IPS DF 4.7 (cell line): ENCODE measurements at regions not wholly inside any gene's neighbourhood (a gene's known extent, or its start where the extent isn't known, plus 50 kb on each side); places are given as distances from the start of the nearest gene placed in this dataset.
"Not testable (repeated sequence)": the region's sequence is repeated elsewhere in the genome, so short reads cannot be mapped to it uniquely, and the experiment has no call there.

Experiments
- DNase-seq: peaks from one replicate; pipeline ENCODE4 v3.0.0-alpha.2; 2013; ENCODE audit warnings: low spot score; ENCODE audit errors: extremely low read depth

DNA sequence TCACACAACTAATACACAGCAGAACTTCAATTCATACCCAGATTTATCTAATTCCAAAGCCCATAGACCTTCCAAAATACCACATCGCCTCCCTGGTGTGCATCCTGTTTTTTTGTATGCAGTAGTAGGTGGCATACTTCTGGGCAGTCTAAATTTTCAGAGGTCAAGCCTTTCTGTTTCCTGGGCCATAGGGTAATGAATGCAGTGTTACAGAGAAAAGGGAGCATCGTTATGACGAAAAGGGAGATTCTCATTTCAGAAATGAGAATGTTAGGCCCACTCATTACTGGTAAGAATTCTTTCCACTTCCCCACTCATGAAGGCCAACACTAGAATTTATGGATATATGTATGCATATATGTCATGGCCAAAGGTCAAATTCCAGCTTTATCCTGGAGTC is 267.8 kb upstream of the ASIC2 start:
- DNase-seq: no peak

DNA sequence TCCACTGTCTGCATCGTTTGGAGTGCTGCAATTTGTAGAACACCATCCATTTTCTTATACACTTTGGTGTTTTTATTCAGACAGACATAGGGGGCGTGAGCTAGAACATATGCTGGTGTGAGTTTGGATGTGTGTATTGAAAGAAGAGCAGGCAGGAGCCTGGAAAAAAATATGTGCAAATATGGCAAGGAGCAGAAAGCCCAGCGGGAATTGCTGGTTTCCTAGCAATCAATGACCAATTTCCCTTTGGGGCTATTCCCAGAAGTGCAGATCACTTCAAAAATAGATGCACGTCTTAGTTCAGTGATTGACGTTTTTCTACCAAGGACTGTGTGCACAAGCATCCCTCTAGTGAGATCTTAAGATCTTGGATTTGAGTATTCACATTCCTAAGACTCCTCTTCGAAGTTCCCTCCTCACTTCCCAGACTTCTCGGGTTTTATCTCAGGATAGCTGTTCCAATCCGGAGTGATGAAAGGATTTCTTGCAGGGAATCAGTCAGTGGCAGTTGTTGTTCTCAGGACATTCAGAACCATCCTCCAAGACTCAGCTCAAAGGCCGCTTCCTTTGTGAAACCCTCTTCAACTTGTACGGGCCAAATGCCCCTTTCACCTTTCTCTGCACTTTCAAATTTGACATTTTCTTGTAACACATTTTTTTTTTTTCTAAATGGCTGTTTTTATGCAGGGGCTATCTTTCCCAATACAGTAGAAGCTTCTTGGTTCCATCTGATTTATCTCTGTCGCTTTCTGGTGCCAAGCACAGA is 268.7 kb upstream of the ASIC2 start:
- no peak for DNase-seq

DNA sequence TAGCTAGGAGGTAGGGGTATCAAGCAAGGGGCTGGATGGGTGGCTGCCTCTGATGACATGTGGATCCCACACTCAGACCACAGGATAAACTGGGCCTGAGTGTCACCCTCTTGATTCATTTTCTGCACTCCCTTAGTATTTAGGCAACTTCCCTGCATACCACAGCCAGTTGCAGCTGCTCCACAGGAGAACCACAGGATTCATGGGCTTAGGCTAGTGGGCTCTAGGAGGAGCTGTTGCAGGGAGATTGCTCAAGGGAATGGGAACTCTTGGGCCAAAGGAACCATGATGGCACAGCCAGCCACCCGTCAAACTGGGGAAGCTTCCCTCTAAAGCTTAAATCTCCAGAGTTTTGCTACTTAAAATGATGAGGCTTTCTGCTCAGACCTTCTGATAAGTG is 269.7 kb upstream of the ASIC2 start:
- no peak for DNase-seq

DNA sequence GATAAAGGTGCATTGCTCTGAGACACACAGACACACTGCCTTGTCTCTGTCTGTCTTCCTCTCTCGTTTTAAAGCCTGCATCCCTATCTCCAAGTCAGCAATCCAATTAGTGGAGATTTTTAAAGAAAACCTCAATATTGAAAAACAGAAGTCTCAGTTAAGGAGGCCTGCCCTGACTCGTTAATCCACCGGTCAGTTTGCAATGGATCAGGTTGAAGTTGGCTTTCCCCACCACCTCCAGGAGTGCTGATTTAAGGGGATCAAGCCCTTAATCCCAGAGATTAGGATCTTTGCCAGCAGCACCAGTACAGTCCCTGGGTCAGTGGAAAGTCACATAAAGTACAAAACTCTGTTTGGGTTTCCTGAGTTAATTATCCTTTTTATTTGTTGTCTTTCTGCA is 271.1 kb upstream of the ASIC2 start:
- no peak for DNase-seq

DNA sequence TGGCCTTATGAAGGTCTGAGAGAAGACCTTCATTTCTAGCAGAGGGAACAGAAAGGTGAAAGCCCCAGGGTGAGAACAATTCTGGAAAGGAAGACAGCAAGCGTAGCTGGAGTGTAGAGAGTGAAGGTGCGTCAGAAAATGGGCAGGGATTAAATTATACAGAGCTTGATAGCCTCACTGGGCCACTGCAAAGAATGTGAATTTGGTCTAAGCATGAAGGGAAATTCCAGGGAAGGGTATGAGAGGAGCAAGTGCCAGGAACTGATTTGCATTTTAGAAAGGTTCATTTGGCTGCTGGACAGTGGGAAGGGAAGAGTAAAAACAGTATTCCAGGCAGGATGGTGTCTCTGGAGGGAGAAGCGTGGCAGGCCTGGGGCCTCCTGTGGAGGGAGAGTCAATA is 274.1 kb upstream of the ASIC2 start:
- no peak for DNase-seq

DNA sequence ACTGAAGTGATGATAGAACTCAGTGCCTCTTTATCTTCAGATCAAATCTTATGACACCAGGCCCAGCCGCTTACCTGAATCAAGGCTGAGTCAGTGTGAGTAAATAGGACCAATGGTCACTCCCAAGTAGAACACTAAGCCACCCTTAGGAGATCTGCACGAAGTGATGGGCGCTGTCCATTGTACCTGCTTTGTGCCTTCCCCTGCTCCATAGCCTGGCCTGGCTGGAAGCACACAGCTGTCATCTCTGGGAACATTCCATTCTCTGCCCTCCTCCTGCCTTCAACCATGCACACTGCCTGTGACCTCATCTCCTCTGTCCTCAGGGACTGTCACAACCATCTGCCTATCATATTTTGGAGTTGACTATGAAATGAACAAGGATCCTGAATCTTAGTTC is 279.5 kb upstream of the ASIC2 start:
- DNase-seq: no peak

DNA sequence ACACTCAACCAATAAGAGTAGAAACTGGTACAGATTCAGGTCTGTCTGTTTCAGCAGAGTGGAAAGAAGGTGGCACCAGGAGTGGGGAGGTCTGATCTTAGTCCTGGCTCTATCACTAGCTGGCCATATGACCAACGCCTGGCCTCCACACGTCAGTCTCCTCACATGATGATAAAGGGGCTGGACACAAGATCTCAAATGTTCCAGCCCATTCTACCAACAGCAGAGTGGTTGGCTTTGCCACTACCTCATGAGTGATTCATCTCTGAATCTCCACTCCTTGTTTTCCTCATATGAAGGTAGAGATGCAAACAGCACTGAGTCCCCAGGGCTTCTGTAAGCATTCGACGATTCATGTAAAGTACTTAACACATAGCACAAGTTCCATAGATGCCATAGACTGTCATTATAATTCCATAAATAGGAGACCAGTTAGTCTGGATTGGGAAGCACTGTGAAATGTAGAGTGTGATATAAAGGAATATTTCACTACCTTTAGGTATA is 281.9 kb upstream of the ASIC2 start:
- DNase-seq: no peak

DNA sequence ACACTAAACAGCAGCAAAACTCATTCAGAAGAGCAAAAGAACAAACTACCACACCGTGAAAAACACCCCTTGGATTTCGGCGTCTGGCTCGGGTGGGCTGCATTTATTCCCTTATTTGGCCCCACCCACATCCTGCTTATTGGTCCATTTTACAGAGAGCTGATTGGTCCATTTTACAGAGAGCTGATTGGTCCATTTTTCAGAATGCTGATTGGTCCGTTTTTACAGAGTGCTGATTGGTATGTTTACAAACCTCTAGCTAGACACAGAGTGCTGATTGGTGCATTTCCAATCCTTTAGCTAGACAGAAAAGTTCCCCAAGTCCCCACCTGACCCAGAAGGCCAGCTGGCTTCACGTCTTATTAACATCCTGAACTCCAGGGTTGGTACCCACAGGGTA is 286.6 kb upstream of the ASIC2 start:
- not testable (repeated sequence) for DNase-seq

DNA sequence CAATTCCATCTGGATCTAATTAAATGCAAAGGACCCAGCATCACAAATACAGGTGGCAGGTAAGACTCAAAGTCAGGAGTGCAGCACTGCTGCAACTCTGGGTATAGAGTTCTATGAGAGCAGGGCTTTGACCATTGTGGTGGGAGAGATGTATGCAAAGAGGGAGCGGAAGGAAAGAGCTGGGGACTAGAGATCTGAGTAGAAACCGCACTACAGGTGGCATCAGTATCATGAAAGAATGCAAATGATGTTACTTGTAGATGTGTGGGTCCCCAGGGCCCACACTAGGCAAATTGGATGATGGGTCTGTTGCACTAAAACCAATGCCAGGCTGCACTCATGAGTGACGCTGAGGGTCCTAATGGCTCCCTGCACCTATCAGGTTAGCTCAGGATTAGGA is 287.1 kb upstream of the ASIC2 start:
- DNase-seq: no peak

DNA sequence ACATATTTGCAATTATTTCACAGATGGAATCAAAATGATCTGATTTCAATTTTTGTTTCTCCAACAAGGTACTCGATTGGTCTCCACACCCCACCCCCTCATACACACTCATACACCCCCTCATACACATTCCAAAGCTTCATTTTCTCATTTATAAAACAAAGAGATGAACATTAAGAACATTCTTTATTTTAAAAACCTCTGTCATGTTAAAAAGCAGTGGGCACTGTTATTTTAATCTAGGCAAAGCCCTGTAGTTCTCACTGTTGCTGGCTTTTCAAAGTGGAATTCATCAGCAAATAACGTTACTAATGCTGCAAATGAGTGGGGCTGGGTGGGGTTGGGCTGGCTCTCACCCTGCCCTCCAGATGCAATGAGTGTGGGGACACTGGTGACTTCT is 289.6 kb upstream of the ASIC2 start:
- DNase-seq: no peak

DNA sequence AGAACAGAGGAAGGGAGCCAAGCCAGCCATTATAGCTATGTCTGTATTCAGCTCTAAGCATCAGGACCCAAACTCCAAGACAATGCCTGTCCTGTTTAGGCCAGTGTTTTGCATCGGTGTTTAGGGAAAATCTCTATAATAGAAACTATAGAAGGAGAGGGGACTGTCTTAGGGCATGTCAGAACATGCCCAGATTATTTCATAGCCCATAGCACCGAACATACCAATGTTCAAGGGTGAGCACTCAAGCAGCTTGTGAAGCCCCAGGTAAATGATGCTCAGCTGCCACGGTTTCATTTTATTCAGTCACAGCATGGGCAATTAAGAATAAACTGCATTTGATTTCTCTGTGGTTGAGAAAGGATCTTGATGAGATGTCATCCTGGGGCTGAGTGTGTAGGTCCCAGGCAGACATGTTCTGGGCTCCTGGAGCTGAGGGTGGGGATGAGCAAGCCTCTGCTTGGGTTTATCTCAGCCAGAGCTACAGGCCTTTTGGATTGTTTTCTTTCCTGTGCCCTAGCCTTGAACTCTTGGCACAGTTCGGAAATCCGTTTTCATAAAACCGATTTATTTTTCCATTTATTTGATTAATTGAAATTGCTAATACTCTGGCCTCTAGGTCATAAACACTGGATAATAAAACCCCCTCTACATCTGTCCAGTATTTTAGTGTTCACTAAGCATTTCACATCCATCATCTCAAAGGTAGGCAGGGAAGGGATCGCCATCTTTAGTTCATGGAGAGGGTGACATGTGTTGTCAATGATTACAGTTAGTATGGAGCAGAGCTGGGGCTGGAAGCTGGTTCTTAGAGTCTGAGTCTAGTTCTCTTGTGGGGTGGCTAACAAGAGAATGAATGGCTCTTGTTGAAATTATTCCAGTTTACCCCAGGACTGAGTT is 290.7 kb upstream of the ASIC2 start:
- DNase-seq: no peak

DNA sequence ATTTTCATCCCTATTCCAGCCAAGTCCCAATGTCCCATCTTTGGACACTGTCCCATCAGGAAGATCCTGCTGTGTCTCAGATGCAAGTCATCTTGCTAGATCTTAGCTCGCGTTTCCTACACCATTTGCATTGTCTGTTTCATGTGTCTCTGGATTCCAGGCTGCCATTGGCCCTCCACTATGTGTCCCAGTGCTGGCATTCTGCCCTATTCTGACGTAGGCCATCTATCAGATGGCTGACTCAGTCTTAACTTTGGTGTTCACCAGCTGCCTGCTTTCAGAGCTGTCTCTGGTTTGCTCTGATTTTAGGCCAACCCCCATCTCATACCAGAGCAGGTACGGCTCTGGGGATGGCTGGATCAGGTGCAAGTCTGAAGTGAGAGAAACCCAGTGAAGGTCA is 300.9 kb upstream of the ASIC2 start:
- DNase-seq: no peak

DNA sequence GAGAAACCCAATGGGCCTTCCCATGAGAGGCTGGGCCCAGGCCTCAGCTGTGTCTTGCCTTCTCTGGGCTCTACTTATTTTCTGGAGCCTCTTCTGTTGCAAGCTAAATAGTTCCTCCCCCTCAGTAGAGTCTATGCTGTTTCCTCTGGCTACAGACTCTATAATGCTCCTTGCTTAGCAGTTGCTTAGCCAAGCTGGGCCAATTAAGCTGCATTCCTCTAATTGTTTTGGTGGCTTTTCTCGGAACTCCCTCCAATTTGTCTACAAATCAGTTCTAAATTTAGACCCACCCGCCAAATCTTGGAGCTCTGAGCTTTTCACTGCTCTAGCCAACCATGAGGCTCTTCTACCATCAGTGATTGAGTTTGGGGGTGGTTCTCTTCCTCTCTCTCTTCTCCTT is 302.7 kb upstream of the ASIC2 start:
- DNase-seq: no peak

DNA sequence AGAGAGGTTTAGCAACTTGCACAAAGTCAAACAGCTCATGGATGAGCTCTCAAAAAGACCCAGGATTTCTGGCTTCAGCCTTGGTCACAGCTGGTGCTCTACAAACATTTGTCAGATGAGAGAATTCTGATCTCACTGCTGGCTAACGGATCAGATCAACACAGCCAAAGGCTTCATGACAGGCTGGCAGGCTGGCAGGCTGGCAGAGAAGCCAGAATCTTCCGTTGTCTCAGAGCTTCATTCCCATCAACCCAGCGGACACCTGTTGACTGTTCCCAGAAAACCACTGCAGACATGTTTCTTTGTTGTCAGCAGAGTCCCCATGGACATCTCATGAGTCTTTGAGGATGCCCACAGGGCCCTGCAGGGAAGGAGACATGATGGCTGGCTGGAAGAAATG is 303.8 kb upstream of the ASIC2 start:
- DNase-seq: no peak

DNA sequence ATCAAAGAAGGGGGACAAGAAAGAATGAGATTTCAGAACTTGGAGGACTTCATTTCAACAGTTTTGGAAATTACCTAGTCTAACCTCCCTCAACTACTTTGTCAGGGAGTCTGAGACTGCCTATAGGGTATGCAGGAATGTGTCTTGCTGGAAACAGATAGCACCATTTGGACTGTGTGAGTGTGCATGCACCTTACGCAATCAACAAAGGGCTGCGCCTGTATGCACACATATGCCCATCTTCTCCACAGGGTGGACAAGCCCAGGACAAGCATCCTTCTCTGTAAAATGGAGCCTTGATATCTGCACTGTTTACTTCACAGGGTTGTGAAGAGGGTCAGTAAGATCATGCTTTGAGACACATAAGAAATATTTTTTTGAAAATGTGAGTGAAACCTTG is 305.7 kb upstream of the ASIC2 start:
- DNase-seq: no peak

DNA sequence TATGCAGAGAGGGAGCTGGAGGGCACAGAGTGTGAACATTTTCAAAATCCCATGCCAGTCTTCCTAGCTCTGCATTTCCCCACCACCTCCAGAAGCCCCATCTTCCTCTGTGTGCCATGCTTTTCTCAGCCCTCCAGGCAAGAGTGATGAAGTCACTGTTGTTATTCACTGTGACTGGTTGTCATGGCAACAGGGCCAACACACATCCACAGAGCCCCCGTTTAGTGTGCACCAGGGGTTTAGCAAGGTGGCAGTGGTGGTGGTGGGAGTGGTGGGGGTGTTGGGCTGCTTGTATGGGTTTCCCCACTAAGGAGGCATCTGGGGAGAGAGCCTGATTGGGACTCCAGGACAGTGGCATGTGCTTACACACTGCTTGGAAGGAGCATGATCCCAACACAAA is 309.9 kb upstream of the ASIC2 start:
- no peak for DNase-seq

DNA sequence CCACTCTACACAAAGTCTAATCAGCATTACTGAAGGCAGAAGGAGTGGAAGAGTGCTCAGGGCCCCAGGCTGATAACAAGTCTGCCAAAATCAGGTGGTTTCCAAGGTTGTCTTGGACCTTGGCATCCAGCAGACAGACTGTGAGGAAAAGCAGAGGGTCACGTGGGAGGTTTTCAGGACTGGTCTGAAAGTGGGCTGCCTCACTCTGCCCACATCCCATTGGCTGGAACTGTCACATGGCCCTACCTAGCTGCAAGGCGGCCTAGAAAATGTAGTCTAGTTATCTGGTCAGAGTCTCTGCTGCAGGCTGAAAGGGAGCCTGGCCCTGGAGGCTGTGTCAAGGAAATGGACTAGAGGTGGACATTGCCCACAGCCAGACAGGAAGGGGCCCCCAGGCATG is 310.7 kb upstream of the ASIC2 start:
- no peak for DNase-seq

DNA sequence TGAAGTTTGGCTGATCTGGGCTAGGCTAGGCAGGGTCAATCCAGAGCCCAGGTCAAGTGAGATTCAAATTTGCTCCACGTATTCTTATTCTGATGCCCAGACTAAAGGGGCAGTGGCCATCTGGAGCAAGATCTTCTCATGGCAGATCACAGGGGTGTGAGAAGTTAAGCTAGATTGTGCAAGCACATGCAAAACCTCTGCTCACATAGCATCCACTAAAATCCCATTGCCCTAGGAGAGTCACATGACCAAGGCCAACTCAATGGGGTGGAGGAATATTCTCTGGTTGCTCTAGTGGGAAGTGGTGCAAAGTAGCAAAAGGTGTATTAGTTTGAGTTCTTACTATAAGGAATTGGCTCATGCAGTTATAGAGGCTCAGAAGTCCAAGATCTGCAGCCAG is 318.4 kb upstream of the ASIC2 start:
- DNase-seq: no peak

DNA sequence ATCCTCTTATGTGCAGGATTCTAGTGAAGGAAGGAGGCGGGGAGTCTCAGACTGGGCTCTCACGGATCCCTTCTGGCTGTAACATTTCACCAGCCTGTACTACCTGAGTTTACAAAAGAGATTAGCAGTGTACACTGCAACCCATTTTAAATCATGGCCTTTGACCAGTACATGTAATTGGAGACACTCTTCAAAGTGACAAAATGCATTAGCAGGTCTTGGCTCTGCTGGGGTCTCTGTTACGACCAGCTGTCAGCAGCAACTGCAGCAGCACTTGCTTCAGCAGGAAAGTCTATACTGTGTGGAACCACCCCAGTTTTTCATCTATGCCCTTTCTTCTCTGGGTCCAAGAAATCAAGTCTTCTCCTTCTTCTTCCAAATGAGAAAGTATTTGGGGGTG is 322.8 kb upstream of the ASIC2 start:
- no peak for DNase-seq

DNA sequence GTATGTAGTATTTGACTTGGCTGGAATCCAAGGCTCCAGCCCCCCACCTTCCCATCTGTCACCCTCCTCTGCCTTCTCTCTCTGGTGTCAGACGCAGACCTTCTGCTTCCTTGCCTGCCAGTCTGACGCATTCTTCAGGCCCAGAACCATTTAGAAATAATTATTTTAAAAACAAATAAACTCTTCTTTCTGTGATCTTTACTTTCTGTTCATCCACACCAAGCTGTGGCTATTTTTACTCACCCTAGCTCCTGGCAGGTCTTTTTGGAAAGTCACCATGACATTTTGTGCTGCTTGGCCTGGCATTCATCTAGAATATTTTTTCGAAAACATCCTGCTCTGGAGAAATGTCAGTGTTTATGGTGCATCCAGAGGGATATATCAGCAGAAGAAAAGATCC is 330.7 kb upstream of the ASIC2 start:
- DNase-seq: no peak

DNA sequence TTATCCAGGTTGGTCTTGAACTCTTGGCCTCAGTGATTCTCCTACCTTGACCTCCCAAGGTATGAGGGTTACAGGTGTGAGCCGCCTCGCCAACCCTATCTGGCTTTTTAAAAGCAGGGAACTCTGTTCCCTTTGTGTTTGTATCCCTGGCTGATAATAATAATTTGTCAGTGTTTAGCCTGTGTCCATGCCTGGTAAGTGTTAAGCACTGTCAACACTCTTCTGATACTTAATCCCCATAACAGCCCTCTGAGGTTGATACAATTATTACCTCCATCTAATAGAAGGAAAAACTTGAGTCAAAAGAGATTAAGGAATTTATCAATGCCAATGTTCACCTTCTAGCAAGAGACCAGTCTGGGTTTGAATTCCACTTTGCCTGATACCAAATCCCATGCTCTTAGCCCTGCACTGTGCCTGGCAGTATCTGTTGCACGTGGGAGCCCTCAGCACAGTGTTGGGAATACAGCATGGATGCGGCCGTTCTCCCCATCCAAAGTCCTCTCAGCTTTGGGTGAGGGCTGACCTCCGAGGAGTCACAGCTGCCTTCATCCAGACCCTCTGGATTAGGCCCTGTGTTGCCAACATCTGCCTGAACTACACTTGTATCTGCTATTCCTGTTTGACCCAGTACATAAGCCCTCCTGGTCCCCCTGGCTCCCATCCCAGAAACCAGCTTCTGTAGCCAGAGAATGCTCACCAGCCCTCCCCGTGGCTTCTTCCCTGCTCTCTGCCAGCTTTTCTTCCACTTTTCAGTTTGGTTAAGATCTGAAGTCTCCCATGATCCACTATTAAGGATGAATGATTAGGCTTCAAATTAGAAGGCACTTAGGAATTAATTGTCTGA is 335.6 kb upstream of the ASIC2 start:
- no peak for DNase-seq

DNA sequence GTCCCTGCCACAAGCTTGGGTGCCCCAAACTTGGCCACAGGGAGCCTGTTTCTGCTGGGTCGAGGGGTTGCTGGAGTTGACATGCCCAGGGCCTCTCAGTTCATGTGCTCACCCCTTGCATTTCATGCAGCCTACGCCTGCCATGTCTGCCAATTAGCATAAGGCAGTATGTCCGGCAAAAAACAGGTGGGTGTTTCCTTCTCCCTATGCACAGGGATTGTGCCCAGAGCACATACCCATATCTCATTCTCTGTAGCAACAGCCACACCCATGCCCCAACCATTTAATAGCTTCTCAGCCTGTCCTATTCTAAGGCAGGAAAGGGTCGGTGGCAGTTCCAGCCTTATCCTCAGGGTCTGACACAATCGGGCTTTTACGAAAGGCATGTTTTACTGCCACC is 340.4 kb upstream of the ASIC2 start:
- DNase-seq: no peak
